ENCODE measurements at regions not wholly inside any gene's neighbourhood (a gene's known extent, or its start where the extent isn't known, plus 50 kb on each side); places are given as distances from the start of the nearest gene placed in this dataset.
"Not testable (repeated sequence)": the region's sequence is repeated elsewhere in the genome, so short reads cannot be mapped to it uniquely, and the experiment has no call there.

GRCh38 chr5:50537534-50537933, 96.4 kb upstream of the EMB start:
- TF ChIP-seq CTCF, EZH2, EZH2phosphoT487 (IDR thresholded peaks at IDR 0.05): not testable (repeated sequence)
